Right lobe of liver (tissue), 4 donors: ENCODE measurements at regions not wholly inside any gene's neighbourhood (a gene's known extent, or its start where the extent isn't known, plus 50 kb on each side); places are given as distances from the start of the nearest gene placed in this dataset.

Experiments
- POLR2A ChIP-seq: fragments of 450-650 bp; IDR thresholded peaks from one replicate; pipeline ENCODE4 v1.6.1; 2017; ENCODE audit warnings: antibody characterized with exemption, mild to moderate bottlenecking
- TF ChIP-seq, protein P1 (sequence below), 4 donors: fragments of 200-600 bp in 3 of 4; fragments of 450-650 bp in 1 of 4; IDR thresholded peaks; one replicate each; pipeline versions ENCODE4 v1.5.1 to v1.8.0; 2016 to 2022; ENCODE audit warnings: antibody characterized with exemption in 4 of 4, mild to moderate bottlenecking in 2 of 4
- donor health status: DM: no; HTN: no; CAD: no.
- donor health status: DM: no; HTN: no; CAD: no.
- donor health status: DM: no; HTN: yes; CAD: no.

DNA sequence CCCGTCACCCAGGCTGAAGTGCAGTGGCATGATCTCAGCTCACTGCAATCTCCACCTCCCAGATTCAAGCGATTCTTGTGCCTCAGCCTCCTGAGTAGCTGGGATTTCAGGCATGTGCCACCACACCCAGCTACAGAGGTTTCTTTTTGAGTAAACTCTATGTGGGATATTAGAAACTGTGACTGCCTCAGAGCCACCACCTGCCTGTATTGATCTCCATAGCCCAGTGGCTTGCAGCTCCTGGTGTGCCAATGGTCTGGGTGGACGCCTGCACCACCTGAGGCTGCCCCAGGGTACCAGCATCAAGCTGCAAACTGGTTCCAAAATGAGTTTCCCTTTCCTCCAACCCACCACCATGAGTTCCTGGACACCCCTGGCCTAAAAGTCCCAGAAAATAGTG lies 89.7 kb upstream of the SLC44A3 start:
- TF ChIP-seq, protein P1, sequence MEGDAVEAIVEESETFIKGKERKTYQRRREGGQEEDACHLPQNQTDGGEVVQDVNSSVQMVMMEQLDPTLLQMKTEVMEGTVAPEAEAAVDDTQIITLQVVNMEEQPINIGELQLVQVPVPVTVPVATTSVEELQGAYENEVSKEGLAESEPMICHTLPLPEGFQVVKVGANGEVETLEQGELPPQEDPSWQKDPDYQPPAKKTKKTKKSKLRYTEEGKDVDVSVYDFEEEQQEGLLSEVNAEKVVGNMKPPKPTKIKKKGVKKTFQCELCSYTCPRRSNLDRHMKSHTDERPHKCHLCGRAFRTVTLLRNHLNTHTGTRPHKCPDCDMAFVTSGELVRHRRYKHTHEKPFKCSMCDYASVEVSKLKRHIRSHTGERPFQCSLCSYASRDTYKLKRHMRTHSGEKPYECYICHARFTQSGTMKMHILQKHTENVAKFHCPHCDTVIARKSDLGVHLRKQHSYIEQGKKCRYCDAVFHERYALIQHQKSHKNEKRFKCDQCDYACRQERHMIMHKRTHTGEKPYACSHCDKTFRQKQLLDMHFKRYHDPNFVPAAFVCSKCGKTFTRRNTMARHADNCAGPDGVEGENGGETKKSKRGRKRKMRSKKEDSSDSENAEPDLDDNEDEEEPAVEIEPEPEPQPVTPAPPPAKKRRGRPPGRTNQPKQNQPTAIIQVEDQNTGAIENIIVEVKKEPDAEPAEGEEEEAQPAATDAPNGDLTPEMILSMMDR (IDR thresholded peaks at IDR 0.05): no peak
- TF ChIP-seq POLR2A: no peak
